ENCODE measurements at regions not wholly inside any gene's neighbourhood (a gene's known extent, or its start where the extent isn't known, plus 50 kb on each side); places are given as distances from the start of the nearest gene placed in this dataset.

GRCh38 chr7:50226669-50227068 lies 77.8 kb upstream of the IKZF1 start:
- Histone ChIP-seq H3K27ac (no peak overlapping the region), H3K4me3 (ENCODE audit: low read depth, low read length) (no peak overlapping the region), H3K36me3 (no peaks in the 10 kb centered on the region), H3K27me3 (ENCODE audit: insufficient read depth, low read depth, severe bottlenecking) (no peaks in the 10 kb centered on the region), H3K9me3 (ENCODE audit: severe bottlenecking) (peaks cover 5% of the 10 kb centered on the region)
- DNase-seq: no peak
- TF ChIP-seq, protein P1, sequence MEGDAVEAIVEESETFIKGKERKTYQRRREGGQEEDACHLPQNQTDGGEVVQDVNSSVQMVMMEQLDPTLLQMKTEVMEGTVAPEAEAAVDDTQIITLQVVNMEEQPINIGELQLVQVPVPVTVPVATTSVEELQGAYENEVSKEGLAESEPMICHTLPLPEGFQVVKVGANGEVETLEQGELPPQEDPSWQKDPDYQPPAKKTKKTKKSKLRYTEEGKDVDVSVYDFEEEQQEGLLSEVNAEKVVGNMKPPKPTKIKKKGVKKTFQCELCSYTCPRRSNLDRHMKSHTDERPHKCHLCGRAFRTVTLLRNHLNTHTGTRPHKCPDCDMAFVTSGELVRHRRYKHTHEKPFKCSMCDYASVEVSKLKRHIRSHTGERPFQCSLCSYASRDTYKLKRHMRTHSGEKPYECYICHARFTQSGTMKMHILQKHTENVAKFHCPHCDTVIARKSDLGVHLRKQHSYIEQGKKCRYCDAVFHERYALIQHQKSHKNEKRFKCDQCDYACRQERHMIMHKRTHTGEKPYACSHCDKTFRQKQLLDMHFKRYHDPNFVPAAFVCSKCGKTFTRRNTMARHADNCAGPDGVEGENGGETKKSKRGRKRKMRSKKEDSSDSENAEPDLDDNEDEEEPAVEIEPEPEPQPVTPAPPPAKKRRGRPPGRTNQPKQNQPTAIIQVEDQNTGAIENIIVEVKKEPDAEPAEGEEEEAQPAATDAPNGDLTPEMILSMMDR (IDR thresholded peaks at IDR 0.05; ENCODE audit: low read depth, low read length): no peak

GRCh38 chr7:50226145-50226544 lies 78.4 kb upstream of the IKZF1 start:
- peaks cover 5% of the 10 kb centered on the region for H3K9me3 ChIP-seq (ENCODE audit: severe bottlenecking)
- TF ChIP-seq, protein P1 (IDR thresholded peaks at IDR 0.05; ENCODE audit: low read depth, low read length): no peak
- no peak overlapping the region for H3K4me3 ChIP-seq (ENCODE audit: low read depth, low read length)
- no peak overlapping the region for H3K27ac ChIP-seq
- no peaks in the 10 kb centered on the region for H3K36me3 ChIP-seq
- H3K27me3 ChIP-seq (ENCODE audit: insufficient read depth, low read depth, severe bottlenecking): no peaks in the 10 kb centered on the region
- DNase-seq: no peak

DNA sequence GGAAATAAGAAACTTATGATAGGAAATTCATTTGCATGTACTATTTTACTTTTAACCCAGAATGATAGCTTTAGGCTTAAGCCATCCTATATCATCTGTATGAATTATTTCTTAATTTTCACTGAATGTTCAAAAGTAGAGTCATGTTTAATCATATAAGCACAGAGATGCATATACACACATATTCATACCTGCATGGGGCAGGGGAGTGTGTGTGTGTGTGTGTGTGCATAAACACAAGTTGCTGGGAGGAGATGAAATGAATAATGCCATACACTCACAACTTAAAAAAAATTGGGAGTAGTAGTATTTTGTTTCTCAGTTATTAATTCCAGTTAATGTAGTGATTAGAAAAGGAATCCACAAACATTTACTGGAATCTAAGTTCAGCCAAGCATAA lies 83.1 kb upstream of the IKZF1 start:
- no peak for DNase-seq
- H3K27me3 ChIP-seq (ENCODE audit: insufficient read depth, low read depth, severe bottlenecking): no peaks in the 10 kb centered on the region
- H3K27ac ChIP-seq: no peak overlapping the region
- peaks cover 5% of the 10 kb centered on the region for H3K9me3 ChIP-seq (ENCODE audit: severe bottlenecking)
- no peak overlapping the region for H3K4me3 ChIP-seq (ENCODE audit: low read depth, low read length)
- H3K36me3 ChIP-seq: no peaks in the 10 kb centered on the region
- TF ChIP-seq, protein P1 (IDR thresholded peaks at IDR 0.05; ENCODE audit: low read depth, low read length): no peak

DNA sequence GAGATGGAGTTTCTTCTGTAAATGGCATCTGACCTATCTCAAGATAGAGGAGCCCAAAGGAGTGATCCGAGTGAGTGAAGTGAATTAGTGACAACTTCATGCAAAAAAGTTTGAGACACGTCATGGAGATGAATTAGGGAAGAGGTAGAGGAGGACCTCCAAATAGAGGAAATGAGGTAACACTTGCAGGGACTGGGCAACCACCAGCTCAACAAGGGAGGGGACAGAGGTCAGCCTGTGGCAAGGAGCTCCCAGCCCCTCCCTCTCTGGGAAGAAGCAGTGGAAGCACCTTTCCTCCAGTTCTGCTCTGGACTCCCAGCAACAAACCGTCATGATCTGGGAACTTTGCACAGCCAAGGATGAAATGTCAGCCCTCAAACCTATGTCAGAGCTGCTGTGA lies 83.5 kb upstream of the IKZF1 start:
- Histone ChIP-seq H3K27me3 (ENCODE audit: insufficient read depth, low read depth, severe bottlenecking) (no peaks in the 10 kb centered on the region), H3K4me3 (ENCODE audit: low read depth, low read length) (no peak overlapping the region), H3K36me3 (no peaks in the 10 kb centered on the region), H3K27ac (no peak overlapping the region), H3K9me3 (ENCODE audit: severe bottlenecking) (peaks cover 5% of the 10 kb centered on the region)
- TF ChIP-seq, protein P1 (IDR thresholded peaks at IDR 0.05; ENCODE audit: low read depth, low read length): no peak
- DNase-seq: no peak

GRCh38 chr7:50220273-50220672 lies 84.2 kb upstream of the IKZF1 start:
- TF ChIP-seq, protein P1 (IDR thresholded peaks at IDR 0.05; ENCODE audit: low read depth, low read length): no peak

DNA sequence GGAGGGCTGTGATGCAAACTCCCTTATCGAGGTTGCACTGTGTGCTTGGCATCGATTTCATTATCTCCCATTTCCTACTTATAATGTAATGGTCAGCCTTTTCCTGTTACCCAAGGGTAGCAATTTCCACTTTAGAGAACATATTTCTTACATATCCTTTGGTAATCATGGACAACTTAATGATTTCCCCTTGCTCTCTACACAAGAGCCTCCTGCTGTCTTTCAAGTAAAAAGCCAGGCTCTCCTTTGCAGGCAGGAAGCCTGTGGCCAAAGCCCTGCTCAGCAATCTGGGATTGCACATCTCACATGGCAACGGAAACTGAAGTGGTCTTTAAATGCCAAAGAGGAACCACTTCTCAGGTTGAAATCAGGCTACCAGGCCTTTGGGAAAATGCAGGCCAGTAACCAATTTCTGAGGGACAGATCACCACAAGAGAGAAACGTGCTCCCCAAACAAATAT lies 86.7 kb upstream of the IKZF1 start:
- H3K4me3 ChIP-seq (ENCODE audit: low read depth, low read length): no peak overlapping the region
- peaks cover 5% of the 10 kb centered on the region for H3K9me3 ChIP-seq (ENCODE audit: severe bottlenecking)
- no peak for DNase-seq
- H3K36me3 ChIP-seq: no peaks in the 10 kb centered on the region
- H3K27ac ChIP-seq: no peak overlapping the region
- TF ChIP-seq, protein P1 (IDR thresholded peaks at IDR 0.05; ENCODE audit: low read depth, low read length): no peak
- H3K27me3 ChIP-seq (ENCODE audit: insufficient read depth, low read depth, severe bottlenecking): no peaks in the 10 kb centered on the region

More at GRCh38 chr7:50220273-50220672, 84.2 kb upstream of the IKZF1 start:
- no peaks in the 10 kb centered on the region for H3K36me3 ChIP-seq
- H3K27ac ChIP-seq: no peak overlapping the region
- no peak for DNase-seq
- no peak overlapping the region for H3K4me3 ChIP-seq (ENCODE audit: low read depth, low read length)
- no peaks in the 10 kb centered on the region for H3K27me3 ChIP-seq (ENCODE audit: insufficient read depth, low read depth, severe bottlenecking)
- peaks cover 5% of the 10 kb centered on the region for H3K9me3 ChIP-seq (ENCODE audit: severe bottlenecking)
